K562 (cell line): ENCODE measurements at regions not wholly inside any gene's neighbourhood (a gene's known extent, or its start where the extent isn't known, plus 50 kb on each side); places are given as distances from the start of the nearest gene placed in this dataset.

Experiments used
- ADNP ChIP-seq: fragments of 200-800 bp; sonication (Bioruptor generic); IDR thresholded peaks from 2 replicates; pipeline ENCODE4 v1.6.1; 2016; ENCODE audit warnings: missing genetic modification characterization, missing compliant biosample characterization
- CCNT2 ChIP-seq: IDR thresholded peaks from 2 replicates; pipeline ENCODE4 v1.6.1; 2011; ENCODE audit warnings: borderline replicate concordance, low read depth, mild to moderate bottlenecking, moderate library complexity, mixed read lengths, low read length; ENCODE audit not compliant: insufficient read length; ENCODE audit errors: extremely low read depth
- CEBPG ChIP-seq, 3 experiments: fragments of 200-800 bp in 1 of 3; sonication (Bioruptor generic) in 1 of 3; sonication (generic) in 1 of 3; formaldehyde crosslinking in 1 of 3; IDR thresholded peaks in 2 of 3; conservative IDR thresholded peaks in 1 of 3; 2 replicates each; pipeline versions ENCODE4 v1.6.1 to v1.8.0; 2016 to 2022; ENCODE audit warnings: missing compliant biosample characterization in 2 of 3, missing genetic modification characterization in 2 of 3, mild to moderate bottlenecking in 1 of 3, missing genetic modification reagents in 1 of 3
- ESRRB ChIP-seq: fragments of 250-450 bp; sonication (Bioruptor Pico); IDR thresholded peaks from 2 replicates; pipeline ENCODE4 v1.5.0; 2020; ENCODE audit warnings: mild to moderate bottlenecking, moderate library complexity, borderline replicate concordance
- HINFP ChIP-seq: fragments of 450-650 bp; conservative IDR thresholded peaks from 2 replicates; pipeline ENCODE4 v1.6.1; 2016; ENCODE audit warnings: missing genetic modification characterization, low read depth, mild to moderate bottlenecking, control low read depth, missing compliant biosample characterization
- MYC ChIP-seq, 2 experiments: fragments of 250-450 bp in 1 of 2; sonication (Bioruptor Pico) in 1 of 2; IDR thresholded peaks; 2 replicates each; pipeline versions ENCODE4 v1.5.1 to v1.6.1; 2012 to 2021; ENCODE audit warnings: low read depth in 2 of 2, borderline replicate concordance in 1 of 2, improper control_type of control experiment in 1 of 2, low read length in 1 of 2, mild to moderate bottlenecking in 1 of 2, moderate library complexity in 1 of 2
- NFE2L1 ChIP-seq: fragments of 450-650 bp; IDR thresholded peaks from 2 replicates; pipeline ENCODE4 v1.6.1; 2016; ENCODE audit warnings: missing genetic modification characterization, low read depth, mild to moderate bottlenecking, missing compliant biosample characterization, moderate library complexity, borderline replicate concordance
- UBTF ChIP-seq, 2 experiments: IDR thresholded peaks; 2 replicates each; pipeline ENCODE4 v1.6.1; 2012; ENCODE audit warnings: improper control_type of control experiment in 2 of 2, low read depth in 2 of 2, low read length in 2 of 2, borderline replicate concordance in 1 of 2
- ZBTB49 ChIP-seq: sonication (generic); formaldehyde crosslinking; IDR thresholded peaks from 2 replicates; pipeline ENCODE4 v1.8.0; 2022; ENCODE audit warnings: missing genetic modification reagents, mild to moderate bottlenecking, borderline replicate concordance
- ZNF124 ChIP-seq: sonication (generic); formaldehyde crosslinking; IDR thresholded peaks from 2 replicates; pipeline ENCODE4 v1.8.1; 2022; ENCODE audit warnings: missing genetic modification reagents
- ZNF445 ChIP-seq: fragments of 250-450 bp; sonication (Bioruptor Pico); IDR thresholded peaks from 2 replicates; pipeline ENCODE4 v1.4.0; 2020; ENCODE audit warnings: low read depth, mild to moderate bottlenecking, moderate library complexity
- ZNF740 ChIP-seq, 3 experiments: fragments of 200-800 bp in 1 of 3; sonication (Bioruptor generic) in 1 of 3; sonication (generic) in 1 of 3; formaldehyde crosslinking in 1 of 3; IDR thresholded peaks; 2 replicates each; pipeline versions ENCODE4 v1.6.1 to v1.8.0; 2016 to 2022; ENCODE audit warnings: mild to moderate bottlenecking in 2 of 3, missing compliant biosample characterization in 2 of 3, missing genetic modification characterization in 2 of 3, missing genetic modification reagents in 1 of 3

- TF ChIP-seq HINFP (tag): no peak; the same call in 1 of the 2 replicates
- no peak for TF ChIP-seq UBTF (IDR thresholded peaks at IDR 0.05; ENCODE audit: borderline replicate concordance in 1 of 2, low read depth in 2 of 2, low read length in 2 of 2)
- no peak for TF ChIP-seq ZBTB49 (CRISPR knock-in tag)
- peak; percentile 29 for TF ChIP-seq CCNT2
- no peak for TF ChIP-seq ZNF740 (CRISPR knock-in tag; IDR thresholded peaks at IDR 0.05)
- no peak for TF ChIP-seq ZNF740 (tag; IDR thresholded peaks at IDR 0.05)
- TF ChIP-seq ZNF124: no peak
- no peak for TF ChIP-seq CEBPG (CRISPR knock-in tag; IDR thresholded peaks at IDR 0.05)
- no peak for TF ChIP-seq CEBPG (tag; conservative IDR thresholded peaks at IDR 0.05 in 1 of 2, IDR thresholded peaks at IDR 0.05 in 1 of 2)
- TF ChIP-seq ZNF445 (CRISPR knock-in tag): 0 out of 2 replicates have a peak, but pooled peaks have one; percentile 54
- TF ChIP-seq ADNP (tag): no peak
- 0 out of 2 replicates have a peak, but pooled peaks have one; percentile 10 for TF ChIP-seq ESRRB (CRISPR knock-in tag)
- no peak for TF ChIP-seq NFE2L1 (tag)
- TF ChIP-seq MYC (IDR thresholded peaks at IDR 0.05; ENCODE audit: low read depth, low read length): no peak
- TF ChIP-seq MYC (CRISPR knock-in tag; IDR thresholded peaks at IDR 0.05; ENCODE audit: borderline replicate concordance, low read depth): no peak
Measured at GRCh38 chr6:26197933-26198721, 110.9 kb downstream of the HFE start (continued).
